DND-41 (cell line): ENCODE measurements at regions not wholly inside any gene's neighbourhood (a gene's known extent, or its start where the extent isn't known, plus 50 kb on each side); places are given as distances from the start of the nearest gene placed in this dataset.

Experiments used
- ATAC-seq: fragments of 200-7000 bp; cut with Tn5 transposase; 3 replicates; pipeline ENCODE4 v1.9.1; 2021; ENCODE audit warnings: low read depth; ENCODE audit not compliant: insufficient read depth
- DNase-seq: peaks from one replicate; pipeline ENCODE4 v3.0.0-alpha.2; 2020
- H2AFZ ChIP-seq: 2 replicates; pipeline ENCODE4 v1.6.0; 2012; ENCODE audit warnings: low read depth, low read length
- H3K27ac ChIP-seq: 2 replicates; pipeline ENCODE4 v1.5.1; 2012; ENCODE audit warnings: low read length, inconsistent platforms
- H3K27me3 ChIP-seq: fragments of 200-600 bp; sonication (generic); 2 replicates; pipeline ENCODE4 v1.6.0; 2012; ENCODE audit warnings: low read length, mild to moderate bottlenecking, inconsistent platforms; ENCODE audit not compliant: insufficient read depth, poor library complexity
- H3K36me3 ChIP-seq: 2 replicates; pipeline ENCODE4 v1.5.1; 2012; ENCODE audit warnings: low read length, inconsistent platforms; ENCODE audit not compliant: insufficient read depth
- H3K4me1 ChIP-seq: 2 replicates; pipeline ENCODE4 v1.5.1; 2012; ENCODE audit warnings: mild to moderate bottlenecking, low read length; ENCODE audit not compliant: insufficient read depth
- H3K4me2 ChIP-seq: 2 replicates; pipeline ENCODE4 v1.6.0; 2012; ENCODE audit warnings: mild to moderate bottlenecking, moderate library complexity, low read length, inconsistent platforms; ENCODE audit not compliant: insufficient read depth
- H3K4me3 ChIP-seq, 2 experiments: fragments of 200-600 bp in 1 of 2; shearing (Covaris generic) in 1 of 2; 2 replicates each; pipeline ENCODE4 v1.5.1; 2012 to 2016; ENCODE audit warnings: inconsistent platforms in 2 of 2, low read length in 2 of 2, mild to moderate bottlenecking in 2 of 2, low read depth in 1 of 2, moderate library complexity in 1 of 2
- H3K79me2 ChIP-seq: 2 replicates; pipeline ENCODE4 v1.6.0; 2012; ENCODE audit warnings: low read length, inconsistent platforms; ENCODE audit not compliant: insufficient read depth
- H3K9ac ChIP-seq: 2 replicates; pipeline ENCODE4 v1.6.0; 2012; ENCODE audit warnings: low read depth, mild to moderate bottlenecking, inconsistent platforms, low read length, moderate library complexity
- H3K9me3 ChIP-seq: 2 replicates; pipeline ENCODE4 v1.5.1; 2012; ENCODE audit warnings: low read length, moderate library complexity, mild to moderate bottlenecking, inconsistent platforms; ENCODE audit not compliant: insufficient read depth, severe bottlenecking
- H4K20me1 ChIP-seq: 2 replicates; pipeline ENCODE4 v1.6.0; 2012; ENCODE audit warnings: low read length; ENCODE audit not compliant: insufficient read depth
- EZH2 ChIP-seq: IDR thresholded peaks from 3 replicates; pipeline ENCODE4 v1.6.1; 2012; ENCODE audit warnings: borderline replicate concordance, low read depth, mild to moderate bottlenecking, moderate library complexity, low read length, inconsistent platforms; ENCODE audit not compliant: severe bottlenecking
- TF ChIP-seq, protein P1 (sequence below): IDR thresholded peaks from 2 replicates; pipeline ENCODE4 v1.5.1; 2012; ENCODE audit warnings: borderline replicate concordance, low read length, moderate library complexity, mild to moderate bottlenecking; ENCODE audit not compliant: poor library complexity, severe bottlenecking; ENCODE audit errors: extremely low read depth

DNA sequence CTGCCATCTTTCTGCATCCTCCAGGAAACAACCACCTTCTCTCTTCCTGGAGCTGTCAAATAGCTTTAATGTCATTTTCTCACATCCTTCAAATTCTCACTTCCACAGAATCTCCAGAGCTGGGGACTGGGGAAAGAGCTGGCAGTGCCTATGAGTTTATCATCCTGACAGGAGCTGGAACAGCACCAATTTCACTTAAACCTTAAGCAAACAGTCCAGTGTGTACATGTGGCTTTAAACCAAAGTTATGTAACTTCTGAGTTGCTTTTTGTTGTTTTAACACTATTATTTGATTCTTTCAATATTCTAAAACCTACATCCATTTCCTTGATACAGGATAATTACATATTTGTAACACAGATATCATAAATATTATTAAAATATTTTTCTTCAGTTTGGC lies 331.5 kb upstream of the ARGLU1 start:
- H3K79me2 ChIP-seq, result no peaks in the 10 kb centered on the region
- no peak overlapping the region for H3K27ac ChIP-seq
- no peaks in the 10 kb centered on the region for H4K20me1 ChIP-seq
- H3K4me3 ChIP-seq, result no peak overlapping the region
- no peaks in the 10 kb centered on the region for H3K4me1 ChIP-seq
- no peak overlapping the region for H3K9ac ChIP-seq
- H2AFZ ChIP-seq, result no peak overlapping the region
- DNase-seq (no peak), ATAC-seq (no peak)
- no peaks in the 10 kb centered on the region for H3K27me3 ChIP-seq
- no peak overlapping the region for H3K4me2 ChIP-seq
- no peaks in the 10 kb centered on the region for H3K36me3 ChIP-seq
- H3K9me3 ChIP-seq, result no peaks in the 10 kb centered on the region
- TF ChIP-seq, protein P1, sequence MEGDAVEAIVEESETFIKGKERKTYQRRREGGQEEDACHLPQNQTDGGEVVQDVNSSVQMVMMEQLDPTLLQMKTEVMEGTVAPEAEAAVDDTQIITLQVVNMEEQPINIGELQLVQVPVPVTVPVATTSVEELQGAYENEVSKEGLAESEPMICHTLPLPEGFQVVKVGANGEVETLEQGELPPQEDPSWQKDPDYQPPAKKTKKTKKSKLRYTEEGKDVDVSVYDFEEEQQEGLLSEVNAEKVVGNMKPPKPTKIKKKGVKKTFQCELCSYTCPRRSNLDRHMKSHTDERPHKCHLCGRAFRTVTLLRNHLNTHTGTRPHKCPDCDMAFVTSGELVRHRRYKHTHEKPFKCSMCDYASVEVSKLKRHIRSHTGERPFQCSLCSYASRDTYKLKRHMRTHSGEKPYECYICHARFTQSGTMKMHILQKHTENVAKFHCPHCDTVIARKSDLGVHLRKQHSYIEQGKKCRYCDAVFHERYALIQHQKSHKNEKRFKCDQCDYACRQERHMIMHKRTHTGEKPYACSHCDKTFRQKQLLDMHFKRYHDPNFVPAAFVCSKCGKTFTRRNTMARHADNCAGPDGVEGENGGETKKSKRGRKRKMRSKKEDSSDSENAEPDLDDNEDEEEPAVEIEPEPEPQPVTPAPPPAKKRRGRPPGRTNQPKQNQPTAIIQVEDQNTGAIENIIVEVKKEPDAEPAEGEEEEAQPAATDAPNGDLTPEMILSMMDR, result no peak
- TF ChIP-seq EZH2, result no peak

DNA sequence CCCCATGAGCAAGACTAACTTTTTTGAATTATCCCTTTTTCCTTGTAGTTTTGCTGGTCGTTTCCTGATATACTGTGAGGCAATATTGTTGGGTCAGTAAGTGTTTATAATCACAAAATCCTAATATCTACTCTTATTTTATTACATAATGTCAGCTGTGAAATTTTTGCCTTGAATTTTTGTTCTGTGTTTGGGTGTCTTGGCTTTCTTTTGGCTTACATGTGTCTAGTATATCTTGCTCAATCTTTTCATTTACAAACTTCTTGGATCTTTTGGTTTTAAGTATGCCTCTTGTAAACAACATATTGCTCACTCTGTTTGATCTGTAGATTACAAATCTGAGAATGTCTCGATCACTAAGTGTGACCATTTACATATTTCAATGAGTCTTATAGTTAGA lies 330.3 kb upstream of the ARGLU1 start:
- H2AFZ ChIP-seq, result no peak overlapping the region
- no peaks in the 10 kb centered on the region for H3K79me2 ChIP-seq
- no peaks in the 10 kb centered on the region for H4K20me1 ChIP-seq
- no peak overlapping the region for H3K27ac ChIP-seq
- H3K36me3 ChIP-seq, result no peaks in the 10 kb centered on the region
- ATAC-seq (no peak), DNase-seq (no peak)
- no peak overlapping the region for H3K4me3 ChIP-seq
- no peak overlapping the region for H3K4me2 ChIP-seq
- TF ChIP-seq EZH2, result no peak
- TF ChIP-seq, protein P1, result no peak
- no peaks in the 10 kb centered on the region for H3K4me1 ChIP-seq
- no peak overlapping the region for H3K9ac ChIP-seq
- no peaks in the 10 kb centered on the region for H3K9me3 ChIP-seq
- H3K27me3 ChIP-seq, result no peaks in the 10 kb centered on the region

DNA sequence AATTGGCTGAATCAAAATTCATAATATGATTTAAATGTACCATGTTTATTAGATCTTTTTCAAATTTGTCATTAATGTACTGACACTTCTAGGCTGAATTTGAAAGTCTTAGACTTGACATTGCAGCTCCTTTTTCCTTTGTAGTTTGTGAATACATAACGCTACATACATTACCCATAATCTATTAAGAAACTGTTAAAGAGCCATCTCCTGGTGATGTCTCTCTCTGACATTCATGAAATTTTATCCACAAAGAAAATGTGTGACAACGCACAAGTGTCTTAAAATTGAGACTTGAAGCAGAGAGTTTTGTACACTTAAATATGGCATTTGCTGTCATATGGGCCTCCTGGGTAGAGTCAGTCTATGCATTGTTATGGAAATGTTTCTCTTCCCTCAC lies 320.2 kb upstream of the ARGLU1 start:
- ATAC-seq, result no peak

More for the DNA sequence above, 320.2 kb upstream of the ARGLU1 start:
- H3K4me2 ChIP-seq, result no peak overlapping the region
- no peaks in the 10 kb centered on the region for H3K36me3 ChIP-seq
- H3K4me1 ChIP-seq, result no peaks in the 10 kb centered on the region
- H3K27ac ChIP-seq, result no peak overlapping the region
- no peak overlapping the region for H2AFZ ChIP-seq
- no peak for DNase-seq
- no peaks in the 10 kb centered on the region for H3K79me2 ChIP-seq
- peaks cover 3% of the 10 kb centered on the region for H3K9me3 ChIP-seq
- H3K9ac ChIP-seq, result no peak overlapping the region
- H3K27me3 ChIP-seq, result no peaks in the 10 kb centered on the region
- H3K4me3 ChIP-seq, result no peak overlapping the region
- no peaks in the 10 kb centered on the region for H4K20me1 ChIP-seq
- no peak for TF ChIP-seq EZH2
- TF ChIP-seq, protein P1, result no peak
